Naive thymus-derived CD4-positive, alpha-beta T cell (primary cell): ENCODE measurements at regions not wholly inside any gene's neighbourhood (a gene's known extent, or its start where the extent isn't known, plus 50 kb on each side); places are given as distances from the start of the nearest gene placed in this dataset.

Source experiments
- ATAC-seq: fragments of 150-1000 bp; cut with Tn5 transposase; 2 replicates; pipeline ENCODE4 v1.10.0; 2021; ENCODE audit warnings: mild to moderate bottlenecking, moderate library complexity
- CTCF ChIA-PET: fragments of 350-600 bp; sonication (Branson Sonifier 250); formaldehyde crosslinking; loops from one replicate; lab custom pipeline; 2021; ENCODE audit warnings: antibody characterized with exemption; lab: Charles Lee
- POLR2A ChIA-PET: fragments of 350-600 bp; sonication (Branson Sonifier 250); formaldehyde crosslinking; loops from one replicate; lab custom pipeline; 2021; ENCODE audit warnings: antibody characterized with exemption, inconsistent platforms; lab: Charles Lee
- DNase-seq, 9 donors: peaks; one replicate each; pipeline versions ENCODE4 v3.0.0 to v3.0.0-alpha.2; 2020 to 2022; ENCODE audit warnings: mixed read lengths in 1 of 9
- H3K27ac ChIP-seq: one replicate; pipeline ENCODE4 v1.7.0; 2013; ENCODE audit warnings: mild to moderate bottlenecking, low read depth, low read length, moderate library complexity
- H3K27me3 ChIP-seq, 2 donors: one replicate each; pipeline ENCODE4 v1.7.0; 2013; ENCODE audit warnings: low read length in 2 of 2, mild to moderate bottlenecking in 2 of 2, moderate library complexity in 2 of 2; ENCODE audit not compliant: control insufficient read depth in 2 of 2, insufficient read depth in 2 of 2
- H3K36me3 ChIP-seq, 3 experiments: 1 replicate in 2 of 3; 2 replicates in 1 of 3; pipeline ENCODE4 v1.7.0; 2013; ENCODE audit warnings: low read length in 3 of 3, mild to moderate bottlenecking in 3 of 3, moderate library complexity in 1 of 3; ENCODE audit not compliant: insufficient read depth in 3 of 3, control insufficient read depth in 2 of 3
- H3K4me1 ChIP-seq, 2 donors: one replicate each; pipeline ENCODE4 v1.7.0; 2013; ENCODE audit warnings: low read length in 2 of 2, mild to moderate bottlenecking in 2 of 2, moderate library complexity in 1 of 2; ENCODE audit not compliant: control insufficient read depth in 2 of 2, insufficient read depth in 2 of 2
- H3K4me3 ChIP-seq: 2 replicates; pipeline ENCODE4 v1.7.0; 2013; ENCODE audit warnings: mild to moderate bottlenecking, low read length
- H3K9me3 ChIP-seq, 3 experiments: 1 replicate in 2 of 3; 2 replicates in 1 of 3; pipeline ENCODE4 v1.7.0; 2013; ENCODE audit warnings: low read length in 3 of 3; ENCODE audit not compliant: control insufficient read depth in 2 of 3
- H3K27ac Mint-ChIP-seq, 9 donors: one replicate each; pipeline ENCODE4 v1.8.0; 2020 to 2022; ENCODE audit warnings: mixed read lengths in 9 of 9, mild to moderate bottlenecking in 8 of 9, moderate library complexity in 5 of 9, inconsistent platforms in 2 of 9
- H3K27me3 Mint-ChIP-seq, 5 donors: one replicate each; pipeline ENCODE4 v1.8.0; 2021 to 2022; ENCODE audit warnings: mixed read lengths in 5 of 5, mild to moderate bottlenecking in 1 of 5
- H3K36me3 Mint-ChIP-seq, 5 donors: one replicate each; pipeline ENCODE4 v1.8.0; 2020 to 2022; ENCODE audit warnings: mixed read lengths in 5 of 5, mild to moderate bottlenecking in 3 of 5, inconsistent platforms in 1 of 5
- H3K4me1 Mint-ChIP-seq, 7 donors: one replicate each; pipeline ENCODE4 v1.8.0; 2020 to 2022; ENCODE audit warnings: mixed read lengths in 7 of 7, mild to moderate bottlenecking in 3 of 7, inconsistent platforms in 1 of 7
- H3K4me3 Mint-ChIP-seq, 10 donors: one replicate each; pipeline ENCODE4 v1.8.0; 2020 to 2022; ENCODE audit warnings: mild to moderate bottlenecking in 10 of 10, mixed read lengths in 10 of 10, moderate library complexity in 6 of 10, inconsistent platforms in 2 of 10
- H3K9me3 Mint-ChIP-seq, 11 donors: one replicate each; pipeline ENCODE4 v1.8.0; 2020 to 2022; ENCODE audit warnings: mixed read lengths in 11 of 11, mild to moderate bottlenecking in 4 of 11, inconsistent platforms in 1 of 11, moderate library complexity in 1 of 11
- intact Hi-C, 2 donors: fragments of 100-400 bp; cut with micrococcal nuclease; formaldehyde crosslinking; loops; one replicate each; pipeline ENCODE4 v1.15.1; 2023

- Mint-ChIP-seq H3K4me3 (no peak overlapping the region), H3K27ac (no peak overlapping the region), H3K36me3 (no peaks in the 10 kb centered on the region), H3K4me1 (no peaks in the 10 kb centered on the region), H3K27me3 (peaks cover 0 to 17% (median 5%) of the 10 kb centered on the region in 5 donors), H3K9me3 (peaks cover 0 to 6% (median 0%) of the 10 kb centered on the region in 11 donors)
- Histone ChIP-seq H3K36me3 (no peaks in the 10 kb centered on the region), H3K27ac (no peak overlapping the region), H3K27me3 (no peaks in the 10 kb centered on the region), H3K4me3 (no peak overlapping the region), H3K4me1 (no peaks in the 10 kb centered on the region), H3K9me3 (no peaks in the 10 kb centered on the region)
- intact Hi-C loops, result no loop called here
- ATAC-seq (peak; percentile 65), DNase-seq (no peak)
- ChIA-PET CTCF (no interaction called here), POLR2A (no interaction called here)
Observed at GRCh38 chr4:158006990-158007389, 165.8 kb downstream of the GASK1B start.

DNA sequence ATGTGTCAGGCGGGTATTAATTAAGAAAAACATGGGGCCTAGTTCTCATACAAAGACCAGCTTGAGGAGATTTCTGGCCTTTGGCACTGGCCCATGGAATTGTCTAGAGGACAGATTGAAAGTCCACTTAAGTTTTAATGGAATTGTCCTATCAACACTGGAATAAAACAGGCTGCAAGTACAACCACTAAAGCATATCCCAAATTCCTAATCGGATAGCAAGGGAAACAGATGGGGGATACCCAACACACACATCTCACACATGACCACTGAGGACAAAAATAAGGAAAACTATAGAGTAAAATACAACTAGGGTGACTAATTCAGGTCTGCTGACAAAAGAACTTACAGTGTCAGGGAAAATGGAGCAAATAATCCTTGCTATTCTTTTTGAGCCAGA is 167.8 kb downstream of the GASK1B start:
- Histone ChIP-seq H3K4me3 (no peak overlapping the region), H3K9me3 (no peaks in the 10 kb centered on the region), H3K27me3 (no peaks in the 10 kb centered on the region), H3K36me3 (no peaks in the 10 kb centered on the region), H3K4me1 (no peaks in the 10 kb centered on the region), H3K27ac (no peak overlapping the region)
- intact Hi-C loops, result no loop called here
- H3K9me3 Mint-ChIP-seq, result peaks cover 0 to 5% (median 0%) of the 10 kb centered on the region in 11 donors
- no peaks in the 10 kb centered on the region for H3K4me1 Mint-ChIP-seq
- ChIA-PET POLR2A (no interaction called here), CTCF (no interaction called here)
- no peak overlapping the region for H3K4me3 Mint-ChIP-seq
- H3K36me3 Mint-ChIP-seq, result no peaks in the 10 kb centered on the region
- no peak for DNase-seq
- ATAC-seq, result no peak
- H3K27me3 Mint-ChIP-seq, result peaks cover 0 to 12% (median 7%) of the 10 kb centered on the region in 5 donors
- no peak overlapping the region for H3K27ac Mint-ChIP-seq

DNA sequence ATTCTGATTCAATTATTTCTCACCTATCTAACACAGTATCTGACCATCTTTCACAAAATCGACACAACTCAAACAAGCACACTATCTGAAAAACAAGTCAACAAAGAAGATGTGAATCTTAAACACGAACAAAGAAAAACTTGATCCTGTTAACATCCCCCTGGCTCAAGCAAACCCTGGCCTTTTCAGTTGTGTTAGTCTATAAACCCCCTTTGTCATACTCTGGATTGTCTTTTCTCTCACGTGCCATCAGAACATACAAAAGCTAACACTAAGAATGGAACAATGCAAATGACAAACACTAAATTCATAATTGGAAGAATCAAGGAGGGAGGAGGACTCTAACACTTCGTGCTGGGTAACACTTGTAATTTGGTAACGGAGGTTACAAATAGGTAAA is 168.7 kb downstream of the GASK1B start:
- intact Hi-C loops, result no loop called here
- Mint-ChIP-seq H3K27ac (no peak overlapping the region), H3K4me1 (no peaks in the 10 kb centered on the region), H3K36me3 (no peaks in the 10 kb centered on the region), H3K27me3 (peaks cover 0 to 7% (median 4%) of the 10 kb centered on the region in 5 donors), H3K4me3 (no peak overlapping the region), H3K9me3 (peaks cover 0 to 5% (median 0%) of the 10 kb centered on the region in 11 donors)
- ATAC-seq (no peak), DNase-seq (no peak)
- Histone ChIP-seq H3K9me3 (no peaks in the 10 kb centered on the region), H3K4me1 (no peaks in the 10 kb centered on the region), H3K27ac (no peak overlapping the region), H3K4me3 (no peak overlapping the region), H3K27me3 (no peaks in the 10 kb centered on the region), H3K36me3 (no peaks in the 10 kb centered on the region)
- POLR2A ChIA-PET, result no interaction called here
- CTCF ChIA-PET, result no interaction called here

DNA sequence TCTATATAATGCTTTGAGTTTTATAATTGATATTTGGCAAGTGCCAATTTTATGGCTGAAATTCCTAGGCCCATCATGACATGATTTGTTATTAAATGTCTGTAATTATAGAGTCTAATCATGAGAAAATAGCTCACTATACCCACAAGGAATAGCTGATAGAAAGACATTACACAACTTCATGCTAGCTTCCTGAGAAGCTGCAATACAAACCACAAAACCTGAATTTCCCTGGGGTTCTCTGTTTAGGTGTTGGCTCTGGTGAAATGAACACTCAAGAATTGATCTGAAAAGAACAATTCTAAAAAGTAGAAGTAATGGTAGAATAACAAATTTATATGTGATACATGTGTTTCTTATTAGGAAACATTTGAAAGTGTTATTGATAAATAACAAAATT is 169.6 kb downstream of the GASK1B start:
- no peak overlapping the region for H3K27ac ChIP-seq
- Mint-ChIP-seq H3K36me3 (no peaks in the 10 kb centered on the region), H3K4me3 (no peak overlapping the region), H3K27me3 (peaks cover 0 to 4% (median 0%) of the 10 kb centered on the region in 5 donors), H3K9me3 (no peaks in the 10 kb centered on the region), H3K27ac (no peak overlapping the region), H3K4me1 (no peaks in the 10 kb centered on the region)
- CTCF ChIA-PET, result no interaction called here
- no peaks in the 10 kb centered on the region for H3K4me1 ChIP-seq
- H3K4me3 ChIP-seq, result no peak overlapping the region
- H3K9me3 ChIP-seq, result no peaks in the 10 kb centered on the region
- no peaks in the 10 kb centered on the region for H3K27me3 ChIP-seq
- POLR2A ChIA-PET, result no interaction called here
- H3K36me3 ChIP-seq, result no peaks in the 10 kb centered on the region
- DNase-seq (no peak), ATAC-seq (no peak)
- intact Hi-C loops, result no loop called here

- DNase-seq (no peak), ATAC-seq (no peak)
- H3K27me3 Mint-ChIP-seq, result peaks cover 0 to 4% (median 0%) of the 10 kb centered on the region in 5 donors
- Histone ChIP-seq H3K9me3 (no peaks in the 10 kb centered on the region), H3K27me3 (no peaks in the 10 kb centered on the region), H3K27ac (no peak overlapping the region), H3K4me1 (no peaks in the 10 kb centered on the region), H3K36me3 (no peaks in the 10 kb centered on the region), H3K4me3 (no peak overlapping the region)
- H3K36me3 Mint-ChIP-seq, result no peaks in the 10 kb centered on the region
- no peak overlapping the region for H3K27ac Mint-ChIP-seq
- POLR2A ChIA-PET, result no interaction called here
- intact Hi-C loops, result no loop called here
- H3K4me1 Mint-ChIP-seq, result no peaks in the 10 kb centered on the region
- no peak overlapping the region for H3K4me3 Mint-ChIP-seq
- no peaks in the 10 kb centered on the region for H3K9me3 Mint-ChIP-seq
- CTCF ChIA-PET, result interaction anchor here (0.6 kb wide), 1 partner anchor 125 kb away, joined by 3 read pairs; no protein-coding TSS in a partner anchor
Observed at GRCh38 chr4:158002173-158002572, 170.7 kb downstream of the GASK1B start.

GRCh38 chr4:158001756-158002155 is 171.1 kb downstream of the GASK1B start:
- H3K4me1 ChIP-seq, result no peaks in the 10 kb centered on the region
- Mint-ChIP-seq H3K27ac (no peak overlapping the region), H3K36me3 (no peaks in the 10 kb centered on the region), H3K4me3 (no peak overlapping the region), H3K27me3 (peaks cover 0 to 4% (median 0%) of the 10 kb centered on the region in 5 donors), H3K9me3 (no peaks in the 10 kb centered on the region), H3K4me1 (no peaks in the 10 kb centered on the region)
- intact Hi-C loops, result no loop called here
- no peaks in the 10 kb centered on the region for H3K27me3 ChIP-seq
- H3K4me3 ChIP-seq, result no peak overlapping the region
- CTCF ChIA-PET, result no interaction called here
- no peak overlapping the region for H3K27ac ChIP-seq
- ATAC-seq (no peak), DNase-seq (no peak)
- POLR2A ChIA-PET, result no interaction called here
- H3K36me3 ChIP-seq, result no peaks in the 10 kb centered on the region
- no peaks in the 10 kb centered on the region for H3K9me3 ChIP-seq

DNA sequence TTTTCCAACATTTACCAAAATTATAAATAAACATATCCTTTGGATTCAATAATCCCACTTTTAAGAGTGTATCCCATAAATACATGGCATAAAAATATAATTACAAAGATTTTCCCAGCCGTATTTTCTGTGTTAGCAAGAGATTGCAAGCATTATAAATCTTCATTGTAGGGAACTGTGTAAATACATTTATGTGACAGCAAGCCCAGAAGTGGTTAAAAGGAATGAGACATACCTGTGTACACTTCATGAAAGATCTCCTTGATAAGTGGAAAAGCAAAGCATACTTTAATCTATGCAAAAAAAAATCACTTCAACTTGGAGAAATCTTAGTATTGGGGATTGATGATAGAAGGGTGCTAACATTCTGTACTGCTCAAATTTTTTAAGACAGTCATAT is 173.1 kb downstream of the GASK1B start:
- DNase-seq, result no peak
- H3K9me3 Mint-ChIP-seq, result no peaks in the 10 kb centered on the region
- POLR2A ChIA-PET, result no interaction called here
- H3K4me1 Mint-ChIP-seq, result no peaks in the 10 kb centered on the region
- no peak overlapping the region for H3K4me3 Mint-ChIP-seq
- Histone ChIP-seq H3K9me3 (no peaks in the 10 kb centered on the region), H3K4me3 (no peak overlapping the region), H3K4me1 (no peaks in the 10 kb centered on the region), H3K27ac (no peak overlapping the region), H3K36me3 (no peaks in the 10 kb centered on the region), H3K27me3 (no peaks in the 10 kb centered on the region)
- H3K27ac Mint-ChIP-seq, result no peak overlapping the region
- H3K27me3 Mint-ChIP-seq, result peaks cover 0 to 4% (median 0%) of the 10 kb centered on the region in 5 donors
- ATAC-seq, result no peak
- no peaks in the 10 kb centered on the region for H3K36me3 Mint-ChIP-seq
- CTCF ChIA-PET, result no interaction called here
- intact Hi-C loops, result loop anchor here in 1 of 2 donors (10.0 kb wide), 1 partner anchor 1445 kb away; no protein-coding TSS in a partner anchor
